ENCODE measurements at regions not wholly inside any gene's neighbourhood (a gene's known extent, or its start where the extent isn't known, plus 50 kb on each side); places are given as distances from the start of the nearest gene placed in this dataset.

GRCh38 chr4:3387154-3387942 is 54.4 kb upstream of the HGFAC start:
- H2AFZ ChIP-seq (ENCODE audit: low read depth, low read length): no peak overlapping the region
- no peaks in the 10 kb centered on the region for H3K27me3 ChIP-seq (ENCODE audit: control insufficient read depth in 1 of 2, insufficient read depth in 1 of 2, low read length in 2 of 2)
- peak overlapping the region in 1 of 2 experiments; percentile 65 for H3K4me3 ChIP-seq (ENCODE audit: insufficient read depth in 1 of 2, low read depth in 1 of 2, low read length in 2 of 2)
- H3K9me3 ChIP-seq (ENCODE audit: control insufficient read depth, low read length): no peaks in the 10 kb centered on the region
- H2BK5ac ChIP-seq (ENCODE audit: low read depth, low read length, poor library complexity, severe bottlenecking): no peak overlapping the region
- DNase-seq: no peak
- no peak overlapping the region for H2BK120ac ChIP-seq (ENCODE audit: low read depth, low read length)
- no peak overlapping the region for H3K23ac ChIP-seq (ENCODE audit: low read length in 2 of 2)
- peak overlapping the region; percentile 55 for H2AK5ac ChIP-seq (ENCODE audit: low read length, severe bottlenecking)
- H3K4me2 ChIP-seq (ENCODE audit: low read length, poor library complexity, severe bottlenecking): peak overlapping the region; percentile 74
- peaks cover 48% of the 10 kb centered on the region for H3K4me1 ChIP-seq (ENCODE audit: control insufficient read depth, insufficient read depth, low read depth, low read length)
- peak overlapping the region; percentile 57 for H4K91ac ChIP-seq (ENCODE audit: low read length)
- H3K14ac ChIP-seq (ENCODE audit: low read length in 2 of 2): no peak overlapping the region
- no peak overlapping the region for H2BK12ac ChIP-seq (ENCODE audit: low read length in 2 of 2)
- peak overlapping the region; percentile 99 for H3K27ac ChIP-seq (ENCODE audit: low read length, poor library complexity, severe bottlenecking)
- H3K36me3 ChIP-seq (ENCODE audit: control insufficient read depth in 1 of 2, insufficient read depth in 2 of 2, low read depth in 1 of 2, low read length in 2 of 2): no peaks in the 10 kb centered on the region
- H3K18ac ChIP-seq (ENCODE audit: low read depth in 1 of 2, low read length in 2 of 2): peak overlapping the region; percentile 11 to 62
- peak overlapping the region; percentile 62 for H4K8ac ChIP-seq (ENCODE audit: low read length)
- H3K79me1 ChIP-seq (replicated peaks; ENCODE audit: low read length, poor library complexity, severe bottlenecking): peaks cover 21% of the 10 kb centered on the region
- no peak overlapping the region for H2BK15ac ChIP-seq (ENCODE audit: low read depth, poor library complexity, severe bottlenecking)
- WGBS: 79% methylated on average over 10 of the region's 15 CpGs
- peak overlapping the region; percentile 88 for H3K9ac ChIP-seq (ENCODE audit: low read length)
- H3K4ac ChIP-seq (ENCODE audit: low read depth in 1 of 2, low read length in 2 of 2): peak overlapping the region in 1 of 2 experiments; percentile 46

GRCh38 chr4:3387943-3388361 is 53.8 kb upstream of the HGFAC start:
- Histone ChIP-seq H2AK5ac (ENCODE audit: low read length, severe bottlenecking) (peak overlapping the region; percentile 55), H3K4ac (ENCODE audit: low read depth in 1 of 2, low read length in 2 of 2) (no peak overlapping the region), H3K4me2 (ENCODE audit: low read length, poor library complexity, severe bottlenecking) (peak overlapping the region; percentile 74), H3K18ac (ENCODE audit: low read depth in 1 of 2, low read length in 2 of 2) (peak overlapping the region; percentile 35 to 62), H3K79me1 (replicated peaks; ENCODE audit: low read length, poor library complexity, severe bottlenecking) (peaks cover 21% of the 10 kb centered on the region), H2BK120ac (ENCODE audit: low read depth, low read length) (no peak overlapping the region), H4K8ac (ENCODE audit: low read length) (peak overlapping the region; percentile 42), H3K4me1 (ENCODE audit: control insufficient read depth, insufficient read depth, low read depth, low read length) (peaks cover 48% of the 10 kb centered on the region), H3K27me3 (ENCODE audit: control insufficient read depth in 1 of 2, insufficient read depth in 1 of 2, low read length in 2 of 2) (no peaks in the 10 kb centered on the region), H3K9ac (ENCODE audit: low read length) (peak overlapping the region; percentile 88), H3K23ac (ENCODE audit: low read length in 2 of 2) (no peak overlapping the region), H2BK5ac (ENCODE audit: low read depth, low read length, poor library complexity, severe bottlenecking) (peak overlapping the region; percentile 80), H3K14ac (ENCODE audit: low read length in 2 of 2) (peak overlapping the region in 1 of 2 experiments; percentile 44), H3K9me3 (ENCODE audit: control insufficient read depth, low read length) (no peaks in the 10 kb centered on the region), H2BK12ac (ENCODE audit: low read length in 2 of 2) (peak overlapping the region in 1 of 2 experiments; percentile 54), H3K4me3 (ENCODE audit: insufficient read depth in 1 of 2, low read depth in 1 of 2, low read length in 2 of 2) (peak overlapping the region in 1 of 2 experiments; percentile 65), H3K27ac (ENCODE audit: low read length, poor library complexity, severe bottlenecking) (peak overlapping the region; percentile 99), H2AFZ (ENCODE audit: low read depth, low read length) (no peak overlapping the region), H2BK15ac (ENCODE audit: low read depth, poor library complexity, severe bottlenecking) (no peak overlapping the region), H3K36me3 (ENCODE audit: control insufficient read depth in 1 of 2, insufficient read depth in 2 of 2, low read depth in 1 of 2, low read length in 2 of 2) (no peaks in the 10 kb centered on the region), H4K91ac (ENCODE audit: low read length) (peak overlapping the region; percentile 44)
- peak; percentile 84 for DNase-seq
- WGBS: 16% methylated on average over 10 of the region's 12 CpGs

GRCh38 chr4:3388471-3389232 is 53.1 kb upstream of the HGFAC start:
- Histone ChIP-seq H3K9me3 (ENCODE audit: control insufficient read depth, low read length) (no peaks in the 10 kb centered on the region), H3K4ac (ENCODE audit: low read depth in 1 of 2, low read length in 2 of 2) (peak overlapping the region; percentile 13 to 64), H4K91ac (ENCODE audit: low read length) (no peak overlapping the region), H3K9ac (ENCODE audit: low read length) (peak overlapping the region; percentile 88), H2BK5ac (ENCODE audit: low read depth, low read length, poor library complexity, severe bottlenecking) (peak overlapping the region; percentile 97), H3K79me1 (replicated peaks; ENCODE audit: low read length, poor library complexity, severe bottlenecking) (peaks cover 24% of the 10 kb centered on the region), H2AK5ac (ENCODE audit: low read length, severe bottlenecking) (peak overlapping the region; percentile 77), H4K8ac (ENCODE audit: low read length) (peak overlapping the region; percentile 76), H3K23ac (ENCODE audit: low read length in 2 of 2) (no peak overlapping the region), H2BK15ac (ENCODE audit: low read depth, poor library complexity, severe bottlenecking) (no peak overlapping the region), H3K4me2 (ENCODE audit: low read length, poor library complexity, severe bottlenecking) (peak overlapping the region; percentile 74), H2BK12ac (ENCODE audit: low read length in 2 of 2) (peak overlapping the region in 1 of 2 experiments; percentile 35), H3K4me1 (ENCODE audit: control insufficient read depth, insufficient read depth, low read depth, low read length) (peaks cover 52% of the 10 kb centered on the region), H2BK120ac (ENCODE audit: low read depth, low read length) (peak overlapping the region; percentile 54), H2AFZ (ENCODE audit: low read depth, low read length) (no peak overlapping the region), H3K14ac (ENCODE audit: low read length in 2 of 2) (no peak overlapping the region), H3K36me3 (ENCODE audit: control insufficient read depth in 1 of 2, insufficient read depth in 2 of 2, low read depth in 1 of 2, low read length in 2 of 2) (no peaks in the 10 kb centered on the region), H3K4me3 (ENCODE audit: insufficient read depth in 1 of 2, low read depth in 1 of 2, low read length in 2 of 2) (peak overlapping the region in 1 of 2 experiments; percentile 65), H3K18ac (ENCODE audit: low read depth in 1 of 2, low read length in 2 of 2) (peak overlapping the region; percentile 41 to 61), H3K27ac (ENCODE audit: low read length, poor library complexity, severe bottlenecking) (peak overlapping the region; percentile 99), H3K27me3 (ENCODE audit: control insufficient read depth in 1 of 2, insufficient read depth in 1 of 2, low read length in 2 of 2) (no peaks in the 10 kb centered on the region)
- peak; percentile 66 for DNase-seq
- 36% methylated on average over 13 of the region's 16 CpGs for WGBS

Measured in mesenchymal stem cell (in vitro differentiated cells and primary cell).